HG02763 (cell line): ENCODE measurements at regions not wholly inside any gene's neighbourhood (a gene's known extent, or its start where the extent isn't known, plus 50 kb on each side); places are given as distances from the start of the nearest gene placed in this dataset.

Source experiments
- ATAC-seq: cut with Tn5 transposase; IDR thresholded peaks from one replicate; pipeline ENCODE4 v1.9.1; 2021; ENCODE audit warnings: mild to moderate bottlenecking, moderate library complexity; ENCODE audit not compliant: unreplicated experiment

DNA sequence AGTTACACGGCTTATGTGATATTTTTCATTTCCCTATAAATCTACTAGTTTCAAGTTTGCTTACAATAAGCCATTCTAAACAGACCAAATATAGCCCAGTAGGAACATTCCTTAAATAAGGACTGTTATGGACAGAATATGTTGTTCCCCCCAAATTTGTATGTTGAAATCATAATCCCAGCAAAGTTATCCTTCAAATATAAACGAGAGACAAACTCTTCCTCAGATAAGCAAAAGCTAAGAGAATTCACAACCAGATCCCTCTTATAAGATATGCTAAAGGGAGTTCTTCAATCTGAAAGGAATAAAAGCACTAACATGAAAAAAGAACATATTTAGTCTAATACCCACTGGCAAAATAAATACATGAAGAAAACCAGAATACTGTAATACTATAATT lies 795.5 kb upstream of the GJE1 start:
- ATAC-seq: no peak

DNA sequence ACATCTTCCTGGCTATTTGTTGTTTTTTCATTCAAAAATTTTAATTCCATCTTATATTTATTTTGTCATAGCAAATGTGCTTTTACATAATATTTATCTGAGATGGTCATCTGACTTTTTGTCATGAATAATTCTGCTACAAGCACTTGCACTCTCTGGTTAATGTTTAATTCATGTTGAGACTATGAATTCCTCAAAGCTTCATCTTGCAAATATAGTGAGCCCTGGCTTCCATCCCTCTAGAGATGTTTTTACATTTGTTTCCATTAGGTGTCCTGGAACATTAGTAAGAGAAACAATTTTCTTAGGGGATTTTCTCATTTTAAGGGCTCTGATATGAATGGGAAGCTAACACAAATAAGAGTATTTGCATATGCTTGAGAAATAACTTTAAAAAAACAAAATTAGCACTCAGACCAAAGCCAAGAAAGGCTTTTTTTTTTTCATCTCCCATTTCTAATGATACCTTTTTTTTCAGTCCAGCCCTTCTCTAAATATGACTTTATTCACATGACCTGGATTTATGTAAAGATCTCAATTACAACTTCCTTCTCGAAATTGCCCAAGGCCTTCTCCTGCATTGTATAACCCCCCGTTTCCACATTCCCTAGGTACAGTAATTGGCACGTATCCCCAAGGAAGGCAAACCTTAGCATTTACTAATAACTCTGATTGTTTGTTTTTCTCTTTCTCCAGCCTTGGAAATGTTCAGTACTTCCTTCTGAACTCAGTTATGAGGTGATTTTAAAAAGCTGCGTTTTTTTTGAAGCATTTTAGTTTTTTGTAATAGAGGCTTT lies 797.0 kb upstream of the GJE1 start:
- no peak for ATAC-seq

DNA sequence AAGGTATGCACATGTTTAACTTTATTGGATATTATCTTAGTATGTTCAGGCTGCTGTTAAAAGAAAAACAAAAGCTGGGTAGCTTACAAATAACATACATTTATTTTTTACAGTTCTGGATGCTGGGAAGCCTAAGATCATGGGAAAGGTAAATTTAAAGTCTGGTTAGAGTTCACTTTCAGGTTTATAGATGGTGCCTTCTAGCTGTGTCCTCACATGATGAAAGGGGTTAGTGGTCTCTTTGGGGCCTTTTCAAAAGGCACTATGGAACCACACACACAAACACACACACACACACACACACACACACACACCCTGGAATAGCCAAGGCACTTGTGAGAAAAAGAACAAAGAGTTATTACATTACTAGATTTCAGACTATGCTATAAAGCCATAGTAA lies 805.8 kb upstream of the GJE1 start:
- ATAC-seq: no peak

DNA sequence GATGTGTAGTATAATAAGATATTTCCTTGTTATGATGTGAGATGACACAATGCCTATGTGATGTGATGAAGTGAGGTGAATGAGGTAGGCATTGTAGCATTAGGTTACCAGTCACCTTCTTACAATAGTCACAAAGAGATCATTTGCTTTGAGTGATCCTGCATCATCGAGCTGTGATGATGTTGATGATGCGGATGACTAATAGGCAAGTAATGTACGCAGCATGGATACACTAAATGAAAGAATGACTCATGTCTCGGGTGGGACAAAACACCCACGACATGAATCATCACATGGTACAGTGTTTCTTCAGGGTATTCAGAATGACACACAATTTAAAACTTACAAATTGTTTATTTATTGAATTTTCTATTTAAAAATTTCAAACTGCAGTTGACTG lies 806.3 kb upstream of the GJE1 start:
- ATAC-seq: no peak

DNA sequence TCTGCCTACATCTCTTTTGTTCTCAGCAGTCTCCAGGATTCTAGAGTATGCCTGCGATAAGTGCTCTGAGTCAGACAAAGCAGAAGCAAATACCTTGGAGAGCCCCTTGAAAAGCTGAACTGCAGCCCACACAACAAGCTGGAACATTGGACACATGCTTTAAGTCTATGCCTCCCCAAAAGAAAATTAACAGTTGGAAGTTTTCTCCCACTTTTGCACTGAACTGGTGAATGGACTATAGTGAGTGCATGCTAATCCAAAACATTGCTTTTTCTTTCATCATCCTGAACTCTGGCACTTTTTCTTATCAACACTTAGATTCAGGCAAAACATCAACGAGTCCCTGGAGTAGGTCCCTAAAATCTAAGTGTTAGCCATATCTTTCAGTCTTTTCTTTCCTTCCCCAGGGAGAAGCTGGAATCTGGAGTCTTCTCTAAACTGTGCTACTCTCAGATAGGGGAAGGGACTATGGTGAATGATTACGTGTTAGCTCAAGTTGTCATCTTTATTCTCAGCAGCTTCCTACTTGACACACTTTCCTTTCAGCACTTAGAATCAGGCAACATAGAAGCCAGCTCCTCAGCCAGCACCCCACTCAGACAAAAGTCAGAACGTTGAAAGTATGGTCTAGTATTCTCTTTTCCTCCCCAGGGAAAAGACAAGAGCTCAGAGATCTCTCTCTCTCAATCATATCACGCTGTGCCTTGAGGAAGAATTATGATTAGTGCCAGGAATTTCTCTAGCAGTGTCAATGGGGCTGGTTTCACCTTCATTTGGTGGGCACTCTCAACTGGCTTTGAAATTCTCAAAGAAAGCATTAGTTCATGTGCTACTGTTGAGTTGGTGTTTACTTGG lies 811.0 kb upstream of the GJE1 start:
- no peak for ATAC-seq

DNA sequence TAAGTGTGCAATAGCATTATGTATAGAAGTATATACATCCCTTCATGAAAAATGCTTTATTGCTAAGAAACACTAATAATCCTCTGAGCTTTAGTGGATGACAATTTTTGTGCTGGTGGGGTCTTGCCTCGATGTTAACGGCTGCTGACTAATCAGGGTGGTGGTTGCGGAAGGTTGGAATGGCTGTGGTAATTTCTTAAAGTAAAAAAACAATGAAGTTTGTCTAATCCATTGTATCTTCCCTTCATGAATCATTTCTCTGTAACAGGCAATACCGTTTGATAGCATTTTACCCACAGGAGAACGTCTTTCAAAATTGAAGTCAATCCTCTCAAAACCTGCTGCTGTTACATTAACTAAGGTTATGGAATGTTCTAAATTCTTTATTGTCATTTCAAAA lies 816.5 kb upstream of the GJE1 start:
- ATAC-seq: no peak

DNA sequence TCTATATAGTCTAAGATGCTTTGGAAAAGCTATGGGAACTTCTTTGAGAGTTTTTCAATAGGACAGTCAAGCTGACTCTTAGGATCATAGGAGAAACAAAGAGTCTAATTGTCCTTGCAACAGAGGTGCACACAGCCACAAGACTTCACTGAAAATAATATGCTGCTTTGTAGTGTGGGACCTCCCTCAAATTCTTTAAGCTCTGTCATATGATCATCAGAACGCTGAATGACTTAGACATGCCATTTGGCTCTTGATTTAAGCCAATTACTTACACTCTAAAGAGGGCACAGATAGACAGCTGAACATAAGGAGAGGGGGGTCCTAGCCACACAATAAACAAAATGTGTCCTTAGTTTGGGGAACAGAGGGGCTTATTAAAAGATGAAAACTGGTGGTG lies 818.7 kb upstream of the GJE1 start:
- ATAC-seq: no peak

DNA sequence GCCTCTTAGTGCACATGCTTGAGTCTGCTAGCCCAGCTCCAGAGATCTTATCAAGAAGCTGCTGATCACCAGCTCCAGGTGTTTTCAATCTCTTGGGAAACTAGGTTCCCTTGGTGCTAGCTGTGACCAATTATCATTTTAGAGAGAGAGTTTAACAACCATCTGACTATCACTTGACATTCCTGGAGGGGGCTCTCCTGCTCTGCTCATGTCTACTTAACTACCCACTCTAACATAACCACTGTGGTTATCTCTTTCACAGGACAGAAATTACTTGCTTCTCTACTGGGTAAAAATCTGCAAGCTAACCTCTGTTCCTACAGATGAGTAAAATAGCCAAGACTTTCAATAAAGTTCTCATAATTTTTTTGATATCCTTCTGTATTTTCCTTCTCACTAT lies 823.4 kb upstream of the GJE1 start:
- peak; percentile 63 for ATAC-seq

DNA sequence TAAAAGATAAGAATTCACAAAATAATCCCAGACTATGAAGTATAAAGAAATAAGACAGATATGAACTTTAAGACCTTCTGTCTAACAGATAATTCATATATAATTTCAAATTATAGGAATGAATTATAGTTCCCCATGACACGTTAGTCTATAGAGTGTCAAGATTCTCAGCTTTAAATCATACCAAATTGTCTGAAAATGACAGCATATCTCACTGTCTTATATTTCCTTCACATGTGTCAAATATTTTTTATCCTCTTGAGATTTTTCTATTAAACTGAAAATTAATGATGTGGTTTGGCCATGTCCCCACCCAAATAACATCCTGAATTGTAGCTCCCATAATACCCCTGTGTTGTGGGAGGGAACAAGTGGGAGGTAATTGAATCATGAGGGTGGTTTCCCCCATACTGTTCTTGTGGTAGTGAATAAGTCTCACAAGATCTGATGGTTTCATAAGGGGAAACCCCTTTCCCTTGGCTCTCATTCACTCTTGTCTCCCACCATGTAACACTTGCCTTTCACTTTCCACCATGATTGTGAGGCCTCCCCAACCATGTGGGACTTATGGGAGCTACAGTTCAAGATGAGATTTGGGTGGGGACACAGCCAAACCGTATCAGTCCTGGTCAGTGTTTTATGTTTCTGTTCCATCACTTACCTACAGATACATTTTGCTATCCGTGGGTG lies 825.3 kb upstream of the GJE1 start:
- no peak for ATAC-seq

DNA sequence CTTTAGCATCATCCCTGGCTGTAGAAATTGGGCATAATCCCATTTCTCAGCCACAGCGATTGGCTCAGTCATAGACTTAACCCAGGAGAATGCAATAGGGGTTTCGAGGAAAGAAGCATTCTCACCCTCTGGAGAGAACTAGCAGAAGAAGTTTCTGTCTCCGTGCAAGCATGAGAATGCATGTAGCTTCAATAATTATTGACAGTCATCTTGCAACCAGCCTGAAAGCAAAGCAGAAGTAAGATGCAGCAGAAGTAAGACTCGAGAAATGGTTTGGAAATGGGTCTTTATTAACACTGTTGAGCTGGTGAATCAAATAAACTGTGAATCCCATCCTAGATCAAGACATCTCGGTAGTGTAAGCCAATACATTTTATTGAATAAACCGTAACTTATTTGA lies 828.8 kb upstream of the GJE1 start:
- ATAC-seq: no peak

DNA sequence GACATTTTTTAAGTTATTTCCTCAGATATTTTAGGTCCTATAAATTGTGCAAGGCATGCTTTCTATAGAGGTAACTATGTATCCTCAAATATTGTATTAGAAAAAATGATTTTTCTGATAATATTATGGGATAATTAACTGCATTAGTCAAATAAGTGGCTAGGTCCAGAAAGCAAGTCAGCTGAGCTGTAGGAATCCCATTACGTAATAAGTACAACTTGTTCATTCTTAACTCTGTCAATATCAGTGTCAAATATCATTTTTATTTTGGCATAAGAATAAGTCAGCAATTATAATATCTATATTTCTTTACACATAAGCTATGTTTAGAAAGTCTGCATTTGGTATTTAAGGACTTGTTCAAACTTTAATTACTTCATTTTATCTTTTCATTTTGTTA lies 830.9 kb upstream of the GJE1 start:
- ATAC-seq: no peak

DNA sequence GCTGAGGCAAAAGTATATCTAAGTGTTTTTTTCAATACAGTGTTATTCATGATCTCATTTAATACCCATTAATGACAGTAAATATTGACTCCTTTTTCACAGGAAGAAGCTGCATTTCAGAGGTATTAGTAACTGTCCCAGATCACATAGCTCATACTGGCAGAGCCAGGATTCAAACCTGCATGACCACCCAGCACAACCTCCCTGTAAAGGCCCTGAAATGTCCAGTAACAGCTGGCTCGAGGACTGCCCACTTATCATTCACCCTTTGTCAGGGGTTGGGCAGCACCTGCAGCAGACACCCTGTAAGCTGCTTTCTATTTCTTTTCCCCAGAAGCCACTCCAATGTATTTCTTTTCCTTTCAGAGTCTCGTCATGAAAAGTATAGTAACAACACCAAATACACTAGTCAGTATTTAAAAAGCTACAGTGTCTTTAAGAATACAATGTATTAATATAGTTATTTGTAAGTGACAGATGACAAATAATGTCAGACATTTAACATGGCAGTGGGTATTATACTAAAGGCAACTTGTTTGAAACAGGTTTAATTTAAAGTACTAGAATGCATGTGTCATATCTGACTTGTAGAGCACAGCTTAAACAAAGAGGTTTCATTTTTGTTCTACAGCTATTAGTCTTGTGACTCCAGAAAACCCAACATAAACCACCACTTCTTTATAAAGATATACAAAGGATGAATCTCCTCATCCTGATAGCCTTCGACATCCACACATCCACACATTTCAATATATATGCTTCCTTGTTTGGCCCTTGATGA lies 841.6 kb upstream of the GJE1 start:
- no peak for ATAC-seq

DNA sequence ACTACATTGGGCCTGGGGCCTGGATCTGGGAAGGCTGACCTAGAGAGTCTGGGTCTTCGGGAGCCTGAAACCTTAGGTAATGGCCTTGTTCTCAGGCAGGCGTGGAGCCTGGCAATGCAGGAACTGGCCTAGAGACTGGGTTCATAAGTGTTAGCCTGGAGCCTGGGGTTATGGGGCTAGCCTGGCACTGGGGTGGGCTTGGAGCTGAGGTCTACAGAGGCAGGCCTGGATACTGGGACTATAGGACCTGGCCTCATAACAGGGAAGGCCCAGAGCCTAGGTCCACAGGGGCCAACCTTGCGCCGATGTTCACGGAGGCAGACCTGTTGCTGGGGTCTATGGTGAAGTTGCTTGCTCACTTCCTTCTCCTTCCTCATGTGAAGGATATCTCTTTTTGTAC lies 843.8 kb upstream of the GJE1 start:
- ATAC-seq: no peak

DNA sequence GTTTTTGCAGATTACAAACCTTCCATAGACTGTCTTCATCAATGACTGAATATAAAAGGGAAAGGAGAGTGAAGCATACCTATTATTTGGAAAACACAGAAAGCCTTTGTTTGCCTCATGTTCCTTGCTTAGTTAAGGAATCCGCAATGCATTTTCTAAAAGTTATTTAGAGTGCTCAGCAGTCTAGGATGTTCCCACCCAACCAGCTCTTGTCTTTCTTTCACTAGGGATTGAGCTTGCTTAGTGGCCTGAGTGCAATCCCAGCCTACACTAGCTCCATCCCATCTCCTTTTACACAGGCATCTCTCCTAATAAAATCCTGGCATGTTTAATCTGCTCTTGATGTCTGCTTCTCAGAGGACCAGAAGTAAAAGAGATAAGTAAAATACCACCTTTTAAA lies 850.5 kb upstream of the GJE1 start:
- no peak for ATAC-seq

DNA sequence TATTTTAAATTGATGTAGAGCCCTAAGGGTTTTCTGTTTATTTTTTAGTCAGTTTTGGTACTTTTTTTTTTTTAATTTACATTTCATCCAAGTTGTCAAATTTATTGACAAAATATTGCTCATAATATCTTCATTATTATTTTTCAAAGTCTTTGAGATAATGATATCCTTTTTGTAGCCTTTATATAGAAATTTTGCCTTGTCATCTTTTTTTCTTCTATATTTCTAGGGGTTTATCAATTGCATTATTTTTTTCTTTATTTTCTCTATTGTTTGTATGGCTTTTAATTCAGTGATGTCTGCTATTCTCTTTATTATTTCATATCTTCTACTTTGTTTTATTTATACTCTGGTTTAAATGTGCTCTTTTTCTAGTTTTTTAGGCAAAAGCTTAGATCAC lies 863.0 kb upstream of the GJE1 start:
- no peak for ATAC-seq

DNA sequence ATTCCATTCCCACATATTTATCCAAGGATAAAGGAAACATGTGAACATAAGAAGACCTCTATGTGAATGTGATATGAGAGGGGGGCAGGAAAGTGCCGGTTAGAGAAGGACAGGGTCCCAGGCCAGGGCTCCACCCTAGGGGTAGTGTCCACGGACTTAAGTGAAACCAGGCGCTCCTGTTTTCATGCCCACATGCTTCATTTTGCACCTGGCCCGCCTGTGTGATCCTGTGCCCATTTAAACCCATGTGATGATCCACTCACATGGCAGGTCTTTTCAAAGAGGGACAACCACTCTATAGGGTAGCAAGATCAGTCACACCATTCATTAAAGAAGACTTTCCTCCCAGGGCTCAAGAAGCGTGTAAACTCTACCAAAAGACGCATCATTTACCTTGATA lies 865.3 kb upstream of the GJE1 start:
- no peak for ATAC-seq

DNA sequence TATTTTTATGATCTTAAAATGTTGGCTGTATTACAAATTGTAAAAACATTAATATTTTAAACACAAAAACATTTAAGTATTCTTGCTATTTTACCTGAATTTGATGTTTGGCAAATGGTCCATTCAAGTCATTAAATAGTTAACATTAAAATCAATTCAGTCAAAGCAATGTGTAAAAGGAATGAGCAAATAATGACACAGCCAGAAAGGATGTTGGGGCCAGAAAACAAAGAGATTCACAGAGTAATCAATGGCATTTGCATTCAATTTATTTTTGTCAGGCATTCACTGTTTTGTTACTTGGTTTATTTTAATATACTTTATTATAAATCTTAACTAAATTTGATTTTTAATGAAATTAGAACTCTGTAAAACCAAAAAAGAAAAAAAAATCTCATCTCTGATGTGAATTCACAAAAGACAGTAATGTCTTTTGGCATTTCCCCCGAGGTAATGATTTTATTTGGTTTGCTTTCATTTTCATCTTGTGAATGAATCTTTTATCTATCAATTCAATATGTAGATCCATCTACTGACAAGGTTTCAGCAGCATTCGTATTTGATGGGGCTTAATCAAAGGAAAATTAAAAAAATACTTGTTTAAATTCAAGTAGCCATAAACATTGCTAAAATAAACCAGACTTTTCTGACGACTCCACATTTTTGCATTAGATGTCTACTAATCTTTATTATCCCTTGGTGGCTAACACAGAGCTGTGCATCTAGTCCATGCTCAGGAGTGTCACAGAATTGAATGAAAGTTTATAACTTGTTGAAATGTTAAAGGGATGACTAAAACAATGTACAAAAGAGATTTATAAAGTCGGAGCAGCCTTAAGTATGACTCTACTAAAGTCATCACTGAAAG lies 866.7 kb upstream of the GJE1 start:
- ATAC-seq: no peak

DNA sequence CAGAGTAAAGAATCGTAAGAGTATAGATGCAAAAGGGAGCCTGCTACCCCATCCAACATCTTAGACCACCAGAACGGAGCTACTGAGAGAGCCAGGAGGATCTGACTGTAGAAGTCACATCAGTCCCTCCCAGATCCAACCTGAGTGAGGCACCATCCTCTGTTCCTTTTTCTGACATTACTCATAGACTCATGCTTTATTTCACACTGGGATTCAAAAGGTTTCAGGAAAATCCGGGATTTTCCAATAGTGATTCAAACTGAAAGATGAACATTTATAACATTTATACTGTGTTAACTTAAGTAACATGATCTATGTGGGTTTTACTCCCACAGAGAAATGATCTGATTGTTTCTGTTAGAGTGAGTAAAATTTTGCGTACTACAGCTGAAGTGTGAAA lies 868.6 kb upstream of the GJE1 start:
- ATAC-seq: no peak

DNA sequence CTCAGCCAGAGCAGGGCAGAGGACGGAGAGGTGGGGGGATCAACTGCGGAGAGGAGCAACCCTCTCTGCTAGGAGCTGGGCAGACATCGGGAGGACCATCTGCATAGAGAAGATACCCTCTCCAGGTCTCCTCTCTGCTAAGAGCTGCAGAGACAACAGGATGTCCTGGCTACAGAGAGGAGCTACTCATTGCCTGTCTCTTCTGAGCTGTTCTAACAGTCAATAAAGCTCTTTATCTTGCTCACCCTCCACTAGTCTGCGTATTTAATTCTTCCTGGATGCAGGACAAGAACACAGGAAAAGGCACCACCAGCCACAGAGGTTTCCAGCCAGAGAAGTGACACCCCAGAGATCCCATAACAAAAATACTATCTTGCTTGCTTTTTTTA lies 871.1 kb upstream of the GJE1 start:
- no peak for ATAC-seq

DNA sequence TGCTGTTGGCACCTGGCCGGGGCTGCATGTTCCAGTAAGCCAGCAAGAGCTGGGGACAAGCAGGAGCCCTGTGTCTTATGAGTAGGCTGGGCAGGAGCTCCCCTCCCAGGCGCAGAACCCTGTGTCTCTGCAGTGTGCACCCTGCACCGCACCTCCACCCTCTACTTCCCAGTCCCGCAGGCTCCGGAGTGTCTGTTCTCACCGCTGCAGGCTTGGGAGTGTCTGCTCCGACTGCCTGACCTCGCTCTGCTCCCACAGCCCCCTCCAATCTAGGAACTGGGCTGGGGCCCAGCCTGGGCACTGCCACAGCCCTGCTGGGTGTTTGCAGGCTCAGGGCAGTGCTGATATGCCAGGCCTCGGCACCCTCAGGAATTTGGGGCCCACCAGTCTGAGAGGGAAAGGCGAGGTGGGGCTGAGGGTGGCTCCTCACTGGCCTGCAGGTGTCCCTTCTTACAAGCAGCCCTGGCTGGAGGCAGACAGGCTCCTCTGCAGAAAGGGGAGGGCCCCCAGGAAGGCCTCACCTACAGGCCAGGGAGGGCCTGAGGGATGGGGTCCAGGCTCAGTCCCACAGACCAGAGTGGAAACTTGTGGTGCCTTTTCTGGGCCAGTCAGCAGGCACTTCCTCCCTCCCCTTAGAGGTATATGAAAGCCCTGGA lies 871.6 kb upstream of the GJE1 start:
- ATAC-seq: no peak
